ENCODE measurements at regions not wholly inside any gene's neighbourhood (a gene's known extent, or its start where the extent isn't known, plus 50 kb on each side); places are given as distances from the start of the nearest gene placed in this dataset.

DNA sequence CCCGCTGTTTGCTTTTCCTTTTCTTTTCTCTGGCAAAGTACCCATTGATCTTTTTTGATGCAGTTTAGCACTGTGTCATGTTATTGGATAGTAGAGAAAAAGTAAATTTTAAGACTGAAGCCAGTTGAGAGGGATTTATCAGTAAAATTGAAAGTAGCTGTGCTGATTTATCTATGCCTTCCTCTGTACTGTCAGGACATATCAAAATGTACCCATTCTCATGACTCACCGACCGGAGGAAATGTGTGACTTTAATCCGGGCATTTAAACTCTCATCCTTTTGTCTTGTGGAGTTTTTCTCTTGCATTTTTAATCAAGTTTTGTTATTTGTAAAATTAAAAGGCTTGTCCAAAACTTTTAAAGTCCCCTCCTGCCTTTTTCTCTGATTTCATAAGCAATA is 276.6 kb upstream of the FMN2 start:
- Mint-ChIP-seq H3K27ac (no peak overlapping the region), H3K36me3 (ENCODE audit: low read depth) (no peaks in the 10 kb centered on the region), H3K4me1 (peaks cover 19% of the 10 kb centered on the region), H3K9me3 (no peaks in the 10 kb centered on the region), H3K27me3 (no peaks in the 10 kb centered on the region), H3K4me3 (no peak overlapping the region)
- DNase-seq = no peak
- intact Hi-C loops (cut with micrococcal nuclease) = loop anchor here (2.0 kb wide), 1 partner anchor 96 kb away; no protein-coding TSS in a partner anchor

DNA sequence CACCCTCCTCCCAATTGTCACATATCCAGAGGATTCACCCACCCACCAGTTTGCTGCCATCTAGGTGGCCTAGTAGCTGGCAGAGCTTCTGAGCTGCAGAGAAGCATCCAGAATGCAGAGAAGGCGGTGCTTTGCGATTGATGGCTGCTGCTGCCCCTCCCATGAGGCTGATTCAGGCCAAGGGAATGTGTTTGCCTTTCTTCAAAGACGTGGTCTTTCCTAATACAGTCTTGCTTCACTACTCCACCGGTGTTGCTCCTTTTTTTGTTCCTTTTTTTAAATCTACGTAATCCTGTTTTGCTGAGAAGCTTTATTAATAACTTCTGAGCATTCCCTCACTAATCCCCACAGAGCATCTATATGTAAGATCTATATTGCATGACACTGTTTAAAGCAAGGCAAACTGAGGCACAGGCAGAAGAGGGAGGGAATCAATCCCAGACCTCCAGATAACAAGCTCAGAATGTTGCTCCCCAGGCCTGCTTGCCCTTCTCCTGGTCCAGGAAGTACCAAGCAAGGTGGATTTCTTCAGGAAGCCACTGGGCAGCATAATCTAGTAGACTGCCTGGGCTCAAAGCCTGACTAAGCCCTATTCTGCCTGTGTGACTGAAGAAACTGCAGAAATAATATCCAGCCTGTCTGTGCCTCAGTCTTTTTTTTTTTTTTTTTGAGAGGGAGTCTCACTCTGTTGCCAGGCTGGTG is 275.5 kb upstream of the FMN2 start:
- H3K4me1 Mint-ChIP-seq = peaks cover 12% of the 10 kb centered on the region
- H3K27me3 Mint-ChIP-seq = no peaks in the 10 kb centered on the region
- H3K9me3 Mint-ChIP-seq = no peaks in the 10 kb centered on the region
- intact Hi-C loops (cut with micrococcal nuclease) = no loop called here
- no peak overlapping the region for H3K4me3 Mint-ChIP-seq
- no peak overlapping the region for H3K27ac Mint-ChIP-seq
- DNase-seq = no peak
- no peaks in the 10 kb centered on the region for H3K36me3 Mint-ChIP-seq (ENCODE audit: low read depth)

- intact Hi-C loops (cut with micrococcal nuclease) = no loop called here
- Mint-ChIP-seq H3K27ac (no peak overlapping the region), H3K36me3 (ENCODE audit: low read depth) (no peaks in the 10 kb centered on the region), H3K4me3 (no peak overlapping the region), H3K27me3 (no peaks in the 10 kb centered on the region), H3K4me1 (peaks cover 5% of the 10 kb centered on the region), H3K9me3 (no peaks in the 10 kb centered on the region)
- no peak for DNase-seq
Measured at GRCh38 chr1:239817276-239817675, 274.4 kb upstream of the FMN2 start.

GRCh38 chr1:239817801-239818200 is 273.9 kb upstream of the FMN2 start:
- H3K4me1 Mint-ChIP-seq = peaks cover 5% of the 10 kb centered on the region
- intact Hi-C loops (cut with micrococcal nuclease) = no loop called here
- H3K27me3 Mint-ChIP-seq = no peaks in the 10 kb centered on the region
- no peak overlapping the region for H3K4me3 Mint-ChIP-seq
- H3K9me3 Mint-ChIP-seq = no peaks in the 10 kb centered on the region
- H3K27ac Mint-ChIP-seq = no peak overlapping the region
- no peak for DNase-seq
- no peaks in the 10 kb centered on the region for H3K36me3 Mint-ChIP-seq (ENCODE audit: low read depth)

GRCh38 chr1:239819096-239819495 is 272.6 kb upstream of the FMN2 start:
- Mint-ChIP-seq H3K4me3 (no peak overlapping the region), H3K27ac (no peak overlapping the region), H3K27me3 (no peaks in the 10 kb centered on the region), H3K36me3 (ENCODE audit: low read depth) (no peaks in the 10 kb centered on the region), H3K9me3 (no peaks in the 10 kb centered on the region), H3K4me1 (peaks cover 4% of the 10 kb centered on the region)
- DNase-seq = peak; percentile 58
- intact Hi-C loops (cut with micrococcal nuclease) = no loop called here

DNA sequence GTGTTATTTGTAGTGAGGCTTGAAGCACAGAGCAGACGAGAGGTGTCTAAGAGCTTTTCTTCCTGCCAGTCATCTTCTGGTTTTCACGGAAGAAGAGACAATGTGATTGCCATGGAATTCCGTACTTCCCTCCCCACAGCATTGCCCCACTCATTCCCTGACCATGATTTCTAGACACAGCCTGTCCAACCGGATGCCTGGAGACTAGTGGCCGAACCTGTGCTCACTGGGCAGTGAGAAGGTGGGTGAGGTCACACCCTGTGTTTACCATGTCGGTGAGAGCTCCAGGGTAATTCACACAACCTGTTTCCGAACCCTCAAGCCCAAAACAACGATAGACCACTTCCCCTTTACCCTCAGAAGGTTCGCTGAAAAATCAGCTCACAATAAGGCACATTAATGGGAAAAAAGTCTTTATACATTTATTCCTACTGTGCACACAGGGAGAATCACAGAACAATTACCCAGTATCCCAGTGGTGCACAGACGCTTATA is 271.9 kb upstream of the FMN2 start:
- Mint-ChIP-seq H3K27me3 (no peaks in the 10 kb centered on the region), H3K36me3 (ENCODE audit: low read depth) (no peaks in the 10 kb centered on the region), H3K4me3 (no peak overlapping the region)

DNA sequence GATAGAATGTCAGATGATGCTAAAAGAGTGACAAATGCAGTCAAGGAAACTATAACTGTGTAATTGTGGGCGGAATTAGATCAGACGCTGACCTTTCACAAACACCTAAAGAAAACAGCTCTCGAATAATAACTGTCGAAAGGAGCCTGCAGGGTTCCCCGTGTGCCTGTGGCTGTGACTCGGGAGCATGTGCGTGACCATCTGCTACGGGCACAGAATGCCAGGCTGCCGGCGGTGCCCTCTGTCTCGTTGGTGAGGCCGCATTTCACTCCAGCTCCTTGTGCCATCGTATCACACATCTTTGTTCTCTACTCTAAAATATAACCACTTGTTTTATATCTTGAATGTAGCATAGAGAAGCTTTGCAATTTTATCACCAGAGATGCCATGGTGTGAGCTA is 267.8 kb upstream of the FMN2 start:
- no peak overlapping the region for H3K27ac Mint-ChIP-seq
- no peaks in the 10 kb centered on the region for H3K4me1 Mint-ChIP-seq
- H3K27me3 Mint-ChIP-seq = no peaks in the 10 kb centered on the region
- intact Hi-C loops (cut with micrococcal nuclease) = no loop called here
- H3K9me3 Mint-ChIP-seq = no peaks in the 10 kb centered on the region
- H3K4me3 Mint-ChIP-seq = no peak overlapping the region
- no peak for DNase-seq
- no peaks in the 10 kb centered on the region for H3K36me3 Mint-ChIP-seq (ENCODE audit: low read depth)

More for the DNA sequence above, 271.9 kb upstream of the FMN2 start:
- no peak for DNase-seq
- Mint-ChIP-seq H3K27ac (no peak overlapping the region), H3K4me1 (no peaks in the 10 kb centered on the region), H3K9me3 (no peaks in the 10 kb centered on the region)
- intact Hi-C loops (cut with micrococcal nuclease) = no loop called here

DNA sequence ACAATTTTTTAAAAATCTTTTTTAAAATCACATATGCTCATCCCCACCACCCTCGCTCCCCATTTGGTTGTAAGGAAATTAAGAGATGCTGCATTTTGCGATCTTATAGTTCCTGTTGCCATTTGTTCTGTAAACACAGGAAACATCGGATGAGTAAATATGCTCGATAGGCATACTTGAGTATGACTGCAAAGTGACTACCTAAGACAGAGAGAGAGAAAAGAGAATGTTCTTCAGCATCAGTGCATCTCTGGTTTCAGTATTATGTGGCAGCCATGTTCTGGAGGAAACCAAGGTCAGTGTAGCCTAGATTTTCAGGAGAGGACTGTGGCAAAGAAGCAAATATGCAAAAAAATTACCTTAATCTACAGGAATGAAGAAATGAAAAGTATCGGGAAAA is 265.5 kb upstream of the FMN2 start:
- Mint-ChIP-seq H3K4me1 (no peaks in the 10 kb centered on the region), H3K27me3 (no peaks in the 10 kb centered on the region), H3K27ac (no peak overlapping the region), H3K36me3 (ENCODE audit: low read depth) (no peaks in the 10 kb centered on the region), H3K4me3 (no peak overlapping the region), H3K9me3 (no peaks in the 10 kb centered on the region)
- no peak for DNase-seq
- intact Hi-C loops (cut with micrococcal nuclease) = no loop called here

- no peak overlapping the region for H3K4me3 Mint-ChIP-seq
- intact Hi-C loops (cut with micrococcal nuclease) = no loop called here
- no peaks in the 10 kb centered on the region for H3K9me3 Mint-ChIP-seq
- H3K27ac Mint-ChIP-seq = no peak overlapping the region
- H3K27me3 Mint-ChIP-seq = no peaks in the 10 kb centered on the region
- no peaks in the 10 kb centered on the region for H3K36me3 Mint-ChIP-seq (ENCODE audit: low read depth)
- no peak for DNase-seq
- no peaks in the 10 kb centered on the region for H3K4me1 Mint-ChIP-seq
Measured at GRCh38 chr1:239826736-239827135, 264.9 kb upstream of the FMN2 start.

- peaks cover under 1% of the 10 kb centered on the region for H3K27me3 Mint-ChIP-seq
- H3K9me3 Mint-ChIP-seq = no peaks in the 10 kb centered on the region
- DNase-seq = no peak
- intact Hi-C loops (cut with micrococcal nuclease) = no loop called here
- no peak overlapping the region for H3K4me3 Mint-ChIP-seq
- H3K27ac Mint-ChIP-seq = no peak overlapping the region
- H3K4me1 Mint-ChIP-seq = no peaks in the 10 kb centered on the region
- no peaks in the 10 kb centered on the region for H3K36me3 Mint-ChIP-seq (ENCODE audit: low read depth)
Measured at GRCh38 chr1:239829535-239829934, 262.1 kb upstream of the FMN2 start.

GRCh38 chr1:239831577-239832355 is 259.9 kb upstream of the FMN2 start:
- intact Hi-C loops (cut with micrococcal nuclease) = no loop called here

DNA sequence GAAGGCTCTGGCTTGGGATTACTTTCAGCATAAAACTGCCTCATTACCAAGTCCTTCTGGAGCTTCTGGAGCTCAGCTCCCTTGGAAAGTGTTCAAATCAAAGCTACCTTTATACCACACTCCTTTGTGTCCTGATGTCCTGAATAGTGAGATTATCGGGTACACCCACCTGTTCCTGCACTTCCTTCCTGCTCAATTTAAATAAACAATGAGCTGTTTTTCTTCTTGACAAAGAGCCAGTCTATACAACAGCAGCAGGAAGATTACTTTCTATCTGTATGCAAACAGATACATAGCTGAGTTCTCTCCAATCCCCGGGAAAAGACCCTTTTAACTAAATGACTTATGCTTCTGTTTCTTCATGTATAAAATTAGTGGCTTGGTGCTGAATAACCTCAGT is 258.0 kb upstream of the FMN2 start:
- intact Hi-C loops (cut with micrococcal nuclease) = no loop called here
- Mint-ChIP-seq H3K36me3 (ENCODE audit: low read depth) (no peaks in the 10 kb centered on the region), H3K4me3 (no peak overlapping the region), H3K9me3 (no peaks in the 10 kb centered on the region), H3K4me1 (no peaks in the 10 kb centered on the region), H3K27me3 (peaks cover 2% of the 10 kb centered on the region), H3K27ac (no peak overlapping the region)
- no peak for DNase-seq

More at GRCh38 chr1:239831577-239832355, 259.9 kb upstream of the FMN2 start:
- no peak overlapping the region for H3K4me3 Mint-ChIP-seq
- no peaks in the 10 kb centered on the region for H3K36me3 Mint-ChIP-seq (ENCODE audit: low read depth)
- no peaks in the 10 kb centered on the region for H3K9me3 Mint-ChIP-seq
- H3K4me1 Mint-ChIP-seq = no peaks in the 10 kb centered on the region
- H3K27ac Mint-ChIP-seq = no peak overlapping the region
- no peak for DNase-seq
- H3K27me3 Mint-ChIP-seq = peaks cover 2% of the 10 kb centered on the region

DNA sequence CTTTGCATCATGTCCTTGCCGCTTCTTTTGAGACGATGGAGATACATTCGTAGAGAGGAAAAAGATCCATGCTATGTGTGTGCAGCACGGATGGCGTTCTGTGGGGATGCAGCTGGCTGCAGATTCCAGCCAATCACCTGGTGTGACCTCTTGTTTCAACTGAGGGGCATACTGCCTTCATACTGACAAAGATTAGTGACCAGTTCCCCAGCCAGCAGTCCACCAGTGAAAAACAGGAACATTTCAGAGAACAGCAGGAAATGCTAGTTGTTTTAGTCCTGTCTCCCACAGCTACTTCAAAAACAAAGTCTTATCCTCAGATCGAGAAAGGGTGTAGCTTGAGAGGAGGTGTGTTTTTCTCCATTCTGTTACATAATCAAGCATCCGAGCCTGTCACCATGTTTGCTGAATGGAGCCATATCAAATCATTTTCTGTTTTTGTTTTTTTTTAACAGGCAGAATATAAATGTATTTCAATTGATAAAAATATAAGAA is 255.7 kb upstream of the FMN2 start:
- Mint-ChIP-seq H3K27me3 (peaks cover 2% of the 10 kb centered on the region), H3K27ac (no peak overlapping the region), H3K4me3 (no peak overlapping the region), H3K36me3 (ENCODE audit: low read depth) (no peaks in the 10 kb centered on the region), H3K9me3 (no peaks in the 10 kb centered on the region), H3K4me1 (no peaks in the 10 kb centered on the region)
- DNase-seq = no peak
- intact Hi-C loops (cut with micrococcal nuclease) = no loop called here

GRCh38 chr1:239840336-239840735 is 251.3 kb upstream of the FMN2 start:
- Mint-ChIP-seq H3K9me3 (no peaks in the 10 kb centered on the region), H3K4me1 (no peaks in the 10 kb centered on the region)

More at GRCh38 chr1:239840336-239840735, 251.3 kb upstream of the FMN2 start:
- H3K27me3 Mint-ChIP-seq = no peaks in the 10 kb centered on the region
- DNase-seq = no peak
- no peak overlapping the region for H3K4me3 Mint-ChIP-seq
- no peak overlapping the region for H3K27ac Mint-ChIP-seq
- intact Hi-C loops (cut with micrococcal nuclease) = no loop called here
- no peaks in the 10 kb centered on the region for H3K36me3 Mint-ChIP-seq (ENCODE audit: low read depth)

Measured in activated CD4-positive, alpha-beta T cell treated with anti-CD3 and anti-CD28 coated beads, Interleukin-2, amount 10 ng/mL, durations not matched to agents 24 days and 14 days (primary cell).